ENCODE measurements at regions not wholly inside any gene's neighbourhood (a gene's known extent, or its start where the extent isn't known, plus 50 kb on each side); places are given as distances from the start of the nearest gene placed in this dataset.

DNA sequence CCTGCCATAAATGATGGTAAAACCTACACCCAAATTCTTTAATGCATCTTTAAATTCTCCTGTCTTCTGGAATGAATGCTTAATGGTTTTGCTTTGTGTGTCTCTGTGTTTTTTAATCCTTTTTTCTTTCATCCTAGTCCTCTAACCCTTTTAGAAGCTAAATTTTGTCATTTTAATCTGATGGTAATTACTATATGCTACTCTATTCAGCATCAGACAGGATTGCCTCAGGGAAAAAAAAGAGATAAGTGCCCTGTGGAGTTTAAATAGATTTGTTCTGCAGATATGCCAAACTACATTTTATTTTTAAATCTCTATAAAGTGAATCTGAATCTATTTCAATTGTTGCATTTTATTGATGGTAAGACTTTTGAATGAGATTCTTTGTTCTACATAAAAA, 966.8 kb downstream of the NSUN3 start:
- no peak overlapping the region for H3K4me3 ChIP-seq (replicated peaks in 1 of 3)
- no peaks in the 10 kb centered on the region for H3K36me3 ChIP-seq
- H3K27me3 ChIP-seq, result no peaks in the 10 kb centered on the region
- intact Hi-C loops (cut with DNase I), result no loop called here
- H3K9me3 ChIP-seq, result no peaks in the 10 kb centered on the region
- no peak for DNase-seq
- H3K4me1 ChIP-seq, result no peaks in the 10 kb centered on the region
- no peak for TF ChIP-seq CTCF (IDR thresholded peaks at IDR 0.05)
- no peak for TF ChIP-seq POLR2A (IDR thresholded peaks at IDR 0.05)
- no peak overlapping the region for H3K27ac ChIP-seq

- H3K27me3 ChIP-seq, result no peaks in the 10 kb centered on the region
- H3K4me1 ChIP-seq, result no peaks in the 10 kb centered on the region
- WGBS, 2 donors, result 59% methylated on average over 2 of the region's 2 CpGs
- H3K27ac ChIP-seq, result no peak overlapping the region
- H3K4me3 ChIP-seq (replicated peaks in 1 of 3), result no peak overlapping the region
- intact Hi-C loops (cut with DNase I), result no loop called here
- H3K9me3 ChIP-seq, result no peaks in the 10 kb centered on the region
- no peak for TF ChIP-seq POLR2A (IDR thresholded peaks at IDR 0.05)
- TF ChIP-seq CTCF (IDR thresholded peaks at IDR 0.05), result no peak
- H3K36me3 ChIP-seq, result no peaks in the 10 kb centered on the region
- DNase-seq, result no peak
These were observed 973.7 kb downstream of the NSUN3 start for GRCh38 chr3:95036526-95037021.

GRCh38 chr3:95037097-95037496, 974.2 kb downstream of the NSUN3 start:
- Histone ChIP-seq H3K27me3 (no peaks in the 10 kb centered on the region), H3K36me3 (no peaks in the 10 kb centered on the region), H3K9me3 (no peaks in the 10 kb centered on the region), H3K4me3 (replicated peaks in 1 of 3) (no peak overlapping the region), H3K27ac (no peak overlapping the region), H3K4me1 (no peaks in the 10 kb centered on the region)
- TF ChIP-seq CTCF (IDR thresholded peaks at IDR 0.05) (no peak), POLR2A (IDR thresholded peaks at IDR 0.05) (no peak)
- WGBS, 2 donors, result 87 to 97% methylated on average over 5 of the region's 5 CpGs
- DNase-seq, result no peak
- intact Hi-C loops (cut with DNase I), result no loop called here

GRCh38 chr3:95037927-95038326, 975.1 kb downstream of the NSUN3 start:
- no peak for DNase-seq
- Histone ChIP-seq H3K9me3 (no peaks in the 10 kb centered on the region), H3K4me1 (no peaks in the 10 kb centered on the region), H3K27me3 (no peaks in the 10 kb centered on the region), H3K27ac (no peak overlapping the region), H3K4me3 (replicated peaks in 1 of 3) (no peak overlapping the region), H3K36me3 (no peaks in the 10 kb centered on the region)
- intact Hi-C loops (cut with DNase I), result no loop called here
- WGBS, 2 donors, result 87 to 95% methylated on average over 3 of the region's 3 CpGs
- TF ChIP-seq POLR2A (IDR thresholded peaks at IDR 0.05) (no peak), CTCF (IDR thresholded peaks at IDR 0.05) (no peak)

DNA sequence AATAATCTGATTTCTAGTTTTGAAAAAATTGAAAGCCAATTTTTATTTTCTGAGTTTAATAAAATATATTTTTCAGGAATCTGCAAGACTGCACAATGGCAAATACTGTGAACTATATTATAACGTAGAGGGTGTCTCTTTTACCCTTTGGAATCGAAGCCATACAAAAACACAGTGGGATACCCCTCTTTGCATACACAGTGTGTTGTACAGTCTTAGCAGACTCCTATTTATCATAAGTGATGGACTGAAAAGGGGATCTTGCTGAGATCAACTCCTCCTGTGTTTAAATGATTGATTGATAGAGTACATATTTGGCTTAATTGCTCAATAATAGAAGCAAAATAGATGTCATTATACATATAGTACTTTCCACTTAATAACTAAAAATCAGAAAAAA, 981.2 kb downstream of the NSUN3 start:
- Histone ChIP-seq H3K27ac (no peak overlapping the region), H3K9me3 (no peaks in the 10 kb centered on the region), H3K4me3 (replicated peaks in 1 of 3) (no peak overlapping the region), H3K27me3 (no peaks in the 10 kb centered on the region), H3K4me1 (peaks cover 0 to 5% of the 10 kb centered on the region in 2 donors), H3K36me3 (no peaks in the 10 kb centered on the region)
- intact Hi-C loops (cut with DNase I), result no loop called here
- WGBS, 2 donors, result 86 to 87% methylated on average over 2 of the region's 2 CpGs
- DNase-seq, result no peak
- TF ChIP-seq POLR2A (IDR thresholded peaks at IDR 0.05), result no peak
- no peak for TF ChIP-seq CTCF (IDR thresholded peaks at IDR 0.05)
